ENCODE measurements at regions not wholly inside any gene's neighbourhood (a gene's known extent, or its start where the extent isn't known, plus 50 kb on each side); places are given as distances from the start of the nearest gene placed in this dataset.

GRCh38 chr9:28650327-28650726 lies 1077.0 kb upstream of the C9orf72 start (continued):
- TF ChIP-seq CHD7 (IDR thresholded peaks at IDR 0.05; ENCODE audit: insufficient replicate concordance, low read length) (no peak), NRF1 (IDR thresholded peaks at IDR 0.05; ENCODE audit: low read depth, low read length) (no peak), POLR2A (IDR thresholded peaks at IDR 0.05; ENCODE audit: control extremely low read depth in 1 of 2, low read depth in 2 of 2, low read length in 2 of 2) (no peak), CTCF (IDR thresholded peaks at IDR 0.05; ENCODE audit: control extremely low read depth in 1 of 3, insufficient read depth in 1 of 3, low read depth in 1 of 3, low read length in 3 of 3) (no peak), ZNF274 (IDR thresholded peaks at IDR 0.05; ENCODE audit: borderline replicate concordance, extremely low read depth, low read length) (no peak), SIRT6 (IDR thresholded peaks at IDR 0.05; ENCODE audit: low read length) (no peak), RAD21 (IDR thresholded peaks at IDR 0.05 in 1 of 2, conservative IDR thresholded peaks at IDR 0.05 in 1 of 2; ENCODE audit: low read depth in 2 of 2, low read length in 2 of 2) (no peak), SRF (IDR thresholded peaks at IDR 0.05; ENCODE audit: low read depth, low read length) (no peak), MAFK (IDR thresholded peaks at IDR 0.05; ENCODE audit: low read depth, low read length) (no peak), NANOG (IDR thresholded peaks at IDR 0.05; ENCODE audit: insufficient read depth, low read depth, low read length, poor library complexity, severe bottlenecking) (no peak)
